Neuronal stem cell (in vitro differentiated cells): ENCODE measurements at regions not wholly inside any gene's neighbourhood (a gene's known extent, or its start where the extent isn't known, plus 50 kb on each side); places are given as distances from the start of the nearest gene placed in this dataset.
"Not testable (repeated sequence)": the region's sequence is repeated elsewhere in the genome, so short reads cannot be mapped to it uniquely, and the experiment has no call there.

Source experiments
- DNase-seq: peaks from one replicate; pipeline ENCODE4 v3.0.0-alpha.2; 2013; ENCODE audit warnings: low spot score
- H2AFZ ChIP-seq: one replicate; pipeline ENCODE4 v1.6.1; 2013; ENCODE audit warnings: mild to moderate bottlenecking, low read length, inconsistent platforms
- H2AK5ac ChIP-seq: 2 replicates; pipeline ENCODE4 v1.6.1; 2013; ENCODE audit warnings: low read depth, mild to moderate bottlenecking, inconsistent platforms, low read length, moderate library complexity, mixed read lengths
- H2BK120ac ChIP-seq: 2 replicates; pipeline ENCODE4 v1.6.1; 2013; ENCODE audit warnings: low read depth, mild to moderate bottlenecking, inconsistent platforms, low read length, moderate library complexity, mixed read lengths
- H2BK12ac ChIP-seq: one replicate; pipeline ENCODE4 v1.6.1; 2013; ENCODE audit warnings: low read length, inconsistent platforms
- H2BK15ac ChIP-seq: 2 replicates; pipeline ENCODE4 v1.6.1; 2013; ENCODE audit warnings: mild to moderate bottlenecking, low read length, inconsistent platforms, mixed read lengths
- H2BK5ac ChIP-seq: one replicate; pipeline ENCODE4 v1.6.1; 2013; ENCODE audit warnings: inconsistent platforms, mild to moderate bottlenecking, low read length, moderate library complexity
- H3K14ac ChIP-seq: one replicate; pipeline ENCODE4 v1.6.1; 2013; ENCODE audit warnings: low read length, inconsistent platforms
- H3K18ac ChIP-seq: 2 replicates; pipeline ENCODE4 v1.6.1; 2013; ENCODE audit warnings: low read length, inconsistent platforms
- H3K23ac ChIP-seq: 2 replicates; pipeline ENCODE4 v1.6.1; 2013; ENCODE audit warnings: low read depth, mild to moderate bottlenecking, mixed read lengths, low read length, inconsistent platforms; ENCODE audit not compliant: poor library complexity
- H3K27ac ChIP-seq: replicated peaks from 3 replicates; pipeline ENCODE4 v1.5.1; 2013; ENCODE audit warnings: low read length, inconsistent platforms
- H3K27me3 ChIP-seq, 3 experiments: 2 replicates each; pipeline ENCODE4 v1.6.1; 2013; ENCODE audit warnings: low read length in 3 of 3, mild to moderate bottlenecking in 2 of 3, inconsistent platforms in 1 of 3, low read depth in 1 of 3, mixed read lengths in 1 of 3, moderate library complexity in 1 of 3; ENCODE audit not compliant: control insufficient read depth in 3 of 3, insufficient read depth in 3 of 3
- H3K36me3 ChIP-seq, 2 donors: replicated peaks in 1 of 2; 2 replicates each; pipeline ENCODE4 v1.6.1; 2013; ENCODE audit warnings: low read length in 2 of 2; ENCODE audit not compliant: control insufficient read depth in 2 of 2, insufficient read depth in 2 of 2
- H3K4ac ChIP-seq: 2 replicates; pipeline ENCODE4 v1.6.1; 2013; ENCODE audit warnings: inconsistent platforms, mild to moderate bottlenecking, low read length, moderate library complexity
- H3K4me1 ChIP-seq, 2 donors: 1 replicate in 1 of 2; 2 replicates in 1 of 2; pipeline ENCODE4 v1.6.1; 2013; ENCODE audit warnings: low read length in 2 of 2, low read depth in 1 of 2; ENCODE audit not compliant: control insufficient read depth in 2 of 2, insufficient read depth in 1 of 2
- H3K4me2 ChIP-seq: one replicate; pipeline ENCODE4 v1.6.1; 2013; ENCODE audit warnings: mild to moderate bottlenecking, low read length, inconsistent platforms; ENCODE audit not compliant: insufficient read depth, poor library complexity, severe bottlenecking
- H3K4me3 ChIP-seq, 2 donors: 2 replicates each; pipeline ENCODE4 v1.5.1; 2013; ENCODE audit warnings: low read length in 2 of 2, mild to moderate bottlenecking in 2 of 2, inconsistent platforms in 1 of 2, moderate library complexity in 1 of 2
- H3K79me1 ChIP-seq: one replicate; pipeline ENCODE4 v1.6.1; 2013; ENCODE audit warnings: low read depth, mild to moderate bottlenecking, inconsistent platforms, low read length, moderate library complexity
- H3K9ac ChIP-seq: one replicate; pipeline ENCODE4 v1.6.1; 2013; ENCODE audit warnings: mild to moderate bottlenecking, low read depth, low read length, inconsistent platforms; ENCODE audit not compliant: poor library complexity
- H3K9me3 ChIP-seq, 2 donors: replicated peaks in 1 of 2; 2 replicates each; pipeline versions ENCODE3 to v1.6.1; 2013; ENCODE audit warnings: low read length in 2 of 2, mild to moderate bottlenecking in 2 of 2, inconsistent platforms in 1 of 2, low read depth in 1 of 2, mixed read lengths in 1 of 2, moderate library complexity in 1 of 2; ENCODE audit not compliant: control insufficient read depth in 2 of 2, insufficient read depth in 1 of 2
- H4K8ac ChIP-seq: one replicate; pipeline ENCODE4 v1.6.1; 2013; ENCODE audit warnings: low read depth, mild to moderate bottlenecking, inconsistent platforms, low read length, moderate library complexity
- H4K91ac ChIP-seq: one replicate; pipeline ENCODE4 v1.6.1; 2013; ENCODE audit warnings: low read length, low read depth, mild to moderate bottlenecking, inconsistent platforms; ENCODE audit not compliant: poor library complexity
- WGBS, 2 donors: extraction: QIAGEN DNeasy Blood & Tissue Kit; methylation state at CpG; one replicate each; pipeline ENCODE4 v1.1.7; 2013; ENCODE audit warnings: missing lambda C conversion rate in 2 of 2, mixed read lengths in 1 of 2; ENCODE audit not compliant: insufficient read length in 2 of 2, insufficient replicate concordance in 1 of 2; ENCODE audit errors: extremely low coverage in 2 of 2; 5-methylcytosine and 5-hydroxymethylcytosine counted together

DNA sequence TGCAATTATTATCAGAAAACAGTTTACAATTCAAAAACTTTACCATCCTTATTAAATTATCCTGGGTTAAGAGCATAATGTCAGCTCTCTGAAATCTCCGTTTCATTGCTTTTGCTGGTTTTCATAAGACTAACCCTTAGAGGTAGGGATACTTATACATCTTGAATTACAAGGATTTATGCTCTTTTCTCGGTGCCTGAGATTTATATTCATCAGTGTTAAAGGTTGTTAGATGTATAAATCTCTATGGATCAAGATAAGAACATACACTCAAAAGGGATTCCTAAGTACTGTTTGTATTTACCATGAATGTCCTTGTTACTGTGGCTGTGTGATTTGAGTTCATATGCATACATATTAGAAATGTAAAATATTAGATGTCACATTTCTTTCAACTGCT lies 684.7 kb downstream of the EFNA5 start:
- no peak overlapping the region for H3K14ac ChIP-seq
- H2BK15ac ChIP-seq, result no peak overlapping the region
- no CpG with 5 or more reads among the region's 2 CpGs for WGBS, 2 donors
- no peaks in the 10 kb centered on the region for H3K79me1 ChIP-seq
- H3K27ac ChIP-seq, result no peak overlapping the region
- no peak overlapping the region for H3K9ac ChIP-seq
- H2BK5ac ChIP-seq, result no peak overlapping the region
- no peak overlapping the region for H2AFZ ChIP-seq
- H2BK12ac ChIP-seq, result no peak overlapping the region
- no peaks in the 10 kb centered on the region for H3K27me3 ChIP-seq
- H3K4me1 ChIP-seq, result no peaks in the 10 kb centered on the region
- DNase-seq, result no peak
- no peak overlapping the region for H2AK5ac ChIP-seq
- no peaks in the 10 kb centered on the region for H3K36me3 ChIP-seq
- H3K9me3 ChIP-seq, result no peaks in the 10 kb centered on the region
- no peak overlapping the region for H3K4me2 ChIP-seq
- H3K4ac ChIP-seq, result no peak overlapping the region
- H3K18ac ChIP-seq, result no peak overlapping the region
- no peak overlapping the region for H4K91ac ChIP-seq
- no peak overlapping the region for H3K4me3 ChIP-seq
- H2BK120ac ChIP-seq, result no peak overlapping the region
- no peak overlapping the region for H3K23ac ChIP-seq
- no peak overlapping the region for H4K8ac ChIP-seq

DNA sequence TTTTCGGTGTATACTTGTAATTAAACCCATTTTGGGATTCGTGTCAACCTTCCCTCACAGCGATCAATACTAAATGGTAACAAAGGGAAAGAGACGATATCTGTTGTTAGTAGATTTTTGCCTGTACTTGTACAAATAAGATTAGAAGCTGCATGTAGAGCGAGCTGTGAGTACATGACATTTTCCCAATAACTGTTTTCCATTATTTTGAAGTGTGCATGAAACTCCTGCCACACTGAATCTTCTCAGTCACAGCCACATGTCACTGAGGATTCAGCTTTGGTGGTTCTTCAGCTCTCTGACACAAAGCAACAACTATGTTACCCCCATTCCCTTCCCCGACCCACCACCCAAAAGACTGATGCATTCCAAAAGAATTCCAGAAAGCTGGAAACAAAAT lies 685.6 kb downstream of the EFNA5 start:
- Histone ChIP-seq H3K9me3 (no peaks in the 10 kb centered on the region), H3K27me3 (no peaks in the 10 kb centered on the region), H2AFZ (no peak overlapping the region), H2BK15ac (no peak overlapping the region), H3K27ac (no peak overlapping the region), H3K79me1 (no peaks in the 10 kb centered on the region), H3K4ac (no peak overlapping the region), H3K14ac (no peak overlapping the region), H2BK5ac (no peak overlapping the region), H3K4me2 (no peak overlapping the region), H2BK120ac (no peak overlapping the region), H2BK12ac (no peak overlapping the region), H2AK5ac (no peak overlapping the region), H3K9ac (no peak overlapping the region), H3K4me1 (no peaks in the 10 kb centered on the region), H3K23ac (no peak overlapping the region), H4K91ac (no peak overlapping the region), H3K18ac (no peak overlapping the region), H4K8ac (no peak overlapping the region), H3K36me3 (no peaks in the 10 kb centered on the region), H3K4me3 (no peak overlapping the region)
- no CpG with 5 or more reads among the region's 6 CpGs for WGBS, 2 donors
- no peak for DNase-seq

DNA sequence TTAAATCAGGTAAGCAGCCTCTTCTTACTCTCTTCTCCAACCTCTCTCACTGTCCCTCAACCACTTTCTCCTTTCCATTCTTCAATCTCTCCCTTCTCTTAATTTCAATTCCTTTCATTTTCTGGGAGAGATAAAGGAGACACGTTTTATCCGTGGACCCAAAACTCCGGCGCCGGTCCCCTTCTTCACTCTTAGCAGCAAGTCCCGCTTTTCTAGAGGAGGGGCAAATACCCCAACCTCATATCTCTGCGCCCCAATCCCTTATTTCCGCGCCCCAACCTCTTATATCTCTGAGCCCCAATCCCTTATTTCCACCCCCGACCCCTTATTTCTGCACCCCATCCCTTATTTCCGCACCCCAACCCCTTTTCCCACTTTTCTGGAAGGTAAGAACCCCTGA lies 691.6 kb downstream of the EFNA5 start:
- H3K9ac ChIP-seq, H3K27ac ChIP-seq, H2BK5ac ChIP-seq, H3K9me3 ChIP-seq, DNase-seq, H3K36me3 ChIP-seq, H3K4me1 ChIP-seq, H3K18ac ChIP-seq, H2BK15ac ChIP-seq, H3K4me2 ChIP-seq, H2BK120ac ChIP-seq, H3K27me3 ChIP-seq, H3K79me1 ChIP-seq, H2AK5ac ChIP-seq, H4K91ac ChIP-seq, H4K8ac ChIP-seq, H3K4me3 ChIP-seq, H3K14ac ChIP-seq, H3K4ac ChIP-seq, H2BK12ac ChIP-seq, H2AFZ ChIP-seq, H3K23ac ChIP-seq: not testable (repeated sequence)
- no CpG with 5 or more reads among the region's 11 CpGs for WGBS, 2 donors

DNA sequence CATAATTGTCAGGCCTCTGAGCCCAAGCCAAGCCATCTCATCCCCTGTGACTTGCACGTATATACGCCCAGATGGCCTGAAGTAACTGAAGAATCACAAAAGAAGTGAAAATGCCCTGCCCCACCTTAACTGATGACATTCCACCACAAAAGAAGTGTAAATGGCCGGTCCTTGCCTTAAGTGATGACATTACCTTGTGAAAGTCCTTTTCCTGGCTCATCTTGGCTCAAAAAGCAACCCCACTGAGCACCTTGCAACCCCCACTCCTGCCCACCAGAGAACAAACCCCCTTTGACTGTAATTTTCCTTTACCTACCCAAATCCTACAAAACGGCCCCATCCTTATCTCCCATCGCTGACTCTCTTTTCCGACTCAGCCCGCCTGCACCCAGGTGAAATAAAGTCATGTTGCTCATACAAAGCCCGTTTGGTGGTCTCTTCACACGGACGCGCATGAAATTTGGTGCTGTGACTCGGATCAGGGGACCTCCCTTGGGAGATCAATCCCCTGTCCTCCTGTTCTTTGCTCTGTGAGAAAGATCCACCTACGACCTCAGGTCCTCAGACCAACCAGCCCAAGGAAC lies 692.1 kb downstream of the EFNA5 start:
- H3K4me1 ChIP-seq, H3K4me3 ChIP-seq, H2BK15ac ChIP-seq, H2BK5ac ChIP-seq, H3K18ac ChIP-seq, H2AFZ ChIP-seq, DNase-seq, H2AK5ac ChIP-seq, H3K14ac ChIP-seq, H3K4me2 ChIP-seq, H3K23ac ChIP-seq, H3K27ac ChIP-seq, H4K8ac ChIP-seq, H4K91ac ChIP-seq, H3K27me3 ChIP-seq, H2BK12ac ChIP-seq, H3K36me3 ChIP-seq, H3K79me1 ChIP-seq, H3K9ac ChIP-seq, H3K9me3 ChIP-seq, H3K4ac ChIP-seq, H2BK120ac ChIP-seq: not testable (repeated sequence)
- no CpG with 5 or more reads among the region's 13 CpGs for WGBS, 2 donors
